AG09319 (cell line): ENCODE measurements at regions not wholly inside any gene's neighbourhood (a gene's known extent, or its start where the extent isn't known, plus 50 kb on each side); places are given as distances from the start of the nearest gene placed in this dataset.

Source experiments
- DNase-seq: peaks from one replicate; pipeline ENCODE4 v3.0.0-alpha.2; 2010; ENCODE audit warnings: low read depth; ENCODE audit errors: extremely low read depth
- CTCF ChIP-seq: IDR thresholded peaks from 2 replicates; pipeline ENCODE4 v1.5.1; 2011; ENCODE audit warnings: low read depth, mild to moderate bottlenecking, inconsistent platforms, low read length, moderate library complexity

GRCh38 chr6:170098428-170099170 lies 192.3 kb downstream of the DLL1 start:
- no peak for TF ChIP-seq CTCF
- DNase-seq: no peak

- DNase-seq: no peak
- no peak for TF ChIP-seq CTCF
Measured at GRCh38 chr6:170097505-170098427, 193.1 kb downstream of the DLL1 start.

- no peak for TF ChIP-seq CTCF
- no peak for DNase-seq
Measured at GRCh38 chr6:170096803-170097504, 193.9 kb downstream of the DLL1 start.

GRCh38 chr6:170096191-170096802 lies 194.6 kb downstream of the DLL1 start:
- DNase-seq: no peak
- no peak for TF ChIP-seq CTCF

- DNase-seq: no peak
- no peak for TF ChIP-seq CTCF
Measured at GRCh38 chr6:170095273-170095981, 195.5 kb downstream of the DLL1 start.

- no peak for DNase-seq
- no peak for TF ChIP-seq CTCF
Measured at GRCh38 chr6:170094686-170095272, 196.1 kb downstream of the DLL1 start.
